Astrocyte (in vitro differentiated cells and primary cell): ENCODE measurements at regions not wholly inside any gene's neighbourhood (a gene's known extent, or its start where the extent isn't known, plus 50 kb on each side); places are given as distances from the start of the nearest gene placed in this dataset.

Experiments
- DNase-seq: peaks from one replicate; pipeline ENCODE4 v3.0.0-alpha.2; 2010; ENCODE audit warnings: low read depth
- FAIRE-seq: peaks from 2 replicates; lab custom pipeline; 2011; peaks lifted over from hg19 to GRCh38; lab: Jason Lieb, UNC
- H2AFZ ChIP-seq: 2 replicates; pipeline ENCODE4 v1.6.0; 2012; ENCODE audit warnings: low read depth, low read length, inconsistent platforms
- H3K27ac ChIP-seq: 2 replicates; pipeline ENCODE4 v1.5.1; 2011; ENCODE audit warnings: low read depth, low read length, inconsistent platforms
- H3K27me3 ChIP-seq: 2 replicates; pipeline ENCODE4 v1.6.0; 2011; ENCODE audit warnings: low read length, inconsistent platforms; ENCODE audit not compliant: insufficient read depth
- H3K36me3 ChIP-seq: 2 replicates; pipeline ENCODE4 v1.5.1; 2011; ENCODE audit warnings: low read length, inconsistent platforms; ENCODE audit not compliant: insufficient read depth
- H3K4me1 ChIP-seq: 2 replicates; pipeline ENCODE4 v1.5.1; 2011; ENCODE audit warnings: low read length, inconsistent platforms; ENCODE audit not compliant: insufficient read depth
- H3K4me2 ChIP-seq: 2 replicates; pipeline ENCODE4 v1.6.0; 2012; ENCODE audit warnings: low read length, inconsistent platforms
- H3K4me3 ChIP-seq: 2 replicates; pipeline ENCODE4 v1.5.1; 2011; ENCODE audit warnings: low read depth, mild to moderate bottlenecking, low read length, inconsistent platforms; ENCODE audit not compliant: insufficient read depth
- H3K79me2 ChIP-seq: 2 replicates; pipeline ENCODE4 v1.6.0; 2012; ENCODE audit warnings: mild to moderate bottlenecking, low read length, inconsistent platforms; ENCODE audit not compliant: insufficient read depth
- H3K9ac ChIP-seq: 2 replicates; pipeline ENCODE4 v1.6.0; 2012; ENCODE audit warnings: mild to moderate bottlenecking, low read length, inconsistent platforms
- H3K9me3 ChIP-seq: 2 replicates; pipeline ENCODE4 v1.5.1; 2012; ENCODE audit warnings: low read depth, mild to moderate bottlenecking, low read length, inconsistent platforms; ENCODE audit not compliant: insufficient read depth
- H4K20me1 ChIP-seq: 2 replicates; pipeline ENCODE4 v1.6.0; 2012; ENCODE audit warnings: low read length, inconsistent platforms; ENCODE audit not compliant: insufficient read depth
- H3K27ac Mint-ChIP-seq: one replicate; pipeline ENCODE4 v1.8.0; 2021; ENCODE audit warnings: mild to moderate bottlenecking, mixed read lengths; ENCODE audit not compliant: unreplicated experiment
- H3K27me3 Mint-ChIP-seq: one replicate; pipeline ENCODE4 v1.8.0; 2021; ENCODE audit warnings: low read depth, mixed read lengths; ENCODE audit not compliant: unreplicated experiment
- H3K36me3 Mint-ChIP-seq: one replicate; pipeline ENCODE4 v1.8.0; 2021; ENCODE audit warnings: low read depth, mixed read lengths; ENCODE audit not compliant: unreplicated experiment
- H3K4me1 Mint-ChIP-seq: one replicate; pipeline ENCODE4 v1.8.0; 2021; ENCODE audit warnings: low read depth, mixed read lengths; ENCODE audit not compliant: unreplicated experiment
- H3K4me3 Mint-ChIP-seq: one replicate; pipeline ENCODE4 v1.8.0; 2021; ENCODE audit warnings: mild to moderate bottlenecking, moderate library complexity, mixed read lengths; ENCODE audit not compliant: unreplicated experiment
- H3K9me3 Mint-ChIP-seq: one replicate; pipeline ENCODE4 v1.8.0; 2021; ENCODE audit warnings: mild to moderate bottlenecking, mixed read lengths; ENCODE audit not compliant: unreplicated experiment
- CTCF ChIP-seq: IDR thresholded peaks from 2 replicates; pipeline ENCODE4 v1.5.1; 2011; ENCODE audit warnings: low read depth, mild to moderate bottlenecking, inconsistent platforms, low read length, moderate library complexity; ENCODE audit not compliant: insufficient read depth
- EZH2 ChIP-seq: IDR thresholded peaks from 2 replicates; pipeline ENCODE4 v1.6.1; 2012; ENCODE audit warnings: mild to moderate bottlenecking, low read length, inconsistent platforms; ENCODE audit not compliant: insufficient read depth

GRCh38 chr13:111993691-111994090, 73.3 kb upstream of the SOX1 start:
- Histone ChIP-seq H3K9ac (no peak overlapping the region), H3K79me2 (no peaks in the 10 kb centered on the region), H2AFZ (no peak overlapping the region), H3K27me3 (no peaks in the 10 kb centered on the region), H3K27ac (no peak overlapping the region), H3K4me1 (no peaks in the 10 kb centered on the region), H3K4me2 (no peak overlapping the region), H3K9me3 (peaks cover 6% of the 10 kb centered on the region), H4K20me1 (no peaks in the 10 kb centered on the region), H3K36me3 (no peaks in the 10 kb centered on the region), H3K4me3 (no peak overlapping the region)
- FAIRE-seq, result no peak
- Mint-ChIP-seq H3K9me3 (peaks cover 47% of the 10 kb centered on the region), H3K27me3 (peaks cover 66% of the 10 kb centered on the region), H3K36me3 (peaks cover 2% of the 10 kb centered on the region), H3K4me3 (no peak overlapping the region), H3K4me1 (no peaks in the 10 kb centered on the region), H3K27ac (no peak overlapping the region)
- DNase-seq, result no peak
- TF ChIP-seq CTCF (no peak), EZH2 (no peak)

GRCh38 chr13:111994578-111994977, 72.4 kb upstream of the SOX1 start:
- H3K9me3 ChIP-seq, result peaks cover 6% of the 10 kb centered on the region
- peaks cover 41% of the 10 kb centered on the region for H3K9me3 Mint-ChIP-seq

More at GRCh38 chr13:111994578-111994977, 72.4 kb upstream of the SOX1 start:
- Histone ChIP-seq H3K79me2 (no peaks in the 10 kb centered on the region), H3K27me3 (no peaks in the 10 kb centered on the region), H3K4me3 (no peak overlapping the region), H3K4me1 (no peaks in the 10 kb centered on the region), H2AFZ (no peak overlapping the region), H3K27ac (no peak overlapping the region), H4K20me1 (no peaks in the 10 kb centered on the region), H3K4me2 (no peak overlapping the region), H3K9ac (no peak overlapping the region), H3K36me3 (no peaks in the 10 kb centered on the region)
- DNase-seq (no peak), FAIRE-seq (no peak)
- peaks cover 2% of the 10 kb centered on the region for H3K36me3 Mint-ChIP-seq
- no peak overlapping the region for H3K27ac Mint-ChIP-seq
- H3K4me1 Mint-ChIP-seq, result no peaks in the 10 kb centered on the region
- TF ChIP-seq CTCF (no peak), EZH2 (no peak)
- peaks cover 71% of the 10 kb centered on the region for H3K27me3 Mint-ChIP-seq
- H3K4me3 Mint-ChIP-seq, result no peak overlapping the region
